ENCODE measurements at regions not wholly inside any gene's neighbourhood (a gene's known extent, or its start where the extent isn't known, plus 50 kb on each side); places are given as distances from the start of the nearest gene placed in this dataset.

- TF ChIP-seq ZNF747 (tag by site-specific recombination; IDR thresholded peaks at IDR 0.05) (no peak), CTCF (tag by site-specific recombination; IDR thresholded peaks at IDR 0.05) (no peak), ZFP3 (tag by site-specific recombination; IDR thresholded peaks at IDR 0.05; ENCODE audit: low read depth) (no peak), ZNF639 (tag by site-specific recombination; IDR thresholded peaks at IDR 0.05) (no peak), REST (tag by site-specific recombination; IDR thresholded peaks at IDR 0.05) (no peak), PBX3 (CRISPR knock-in tag; IDR thresholded peaks at IDR 0.05) (no peak), SALL2 (tag by site-specific recombination; IDR thresholded peaks at IDR 0.05; ENCODE audit: borderline replicate concordance) (no peak), ZSCAN5A (tag by site-specific recombination; IDR thresholded peaks at IDR 0.05) (no peak), TRIM28 (IDR thresholded peaks at IDR 0.05; ENCODE audit: borderline replicate concordance, low read length) (no peak), ZNF266 (tag by site-specific recombination; IDR thresholded peaks at IDR 0.05; ENCODE audit: low read depth) (no peak), PRDM2 (tag by site-specific recombination; IDR thresholded peaks at IDR 0.05; ENCODE audit: borderline replicate concordance) (no peak), PATZ1 (tag by site-specific recombination; IDR thresholded peaks at IDR 0.05) (no peak)
Observed at GRCh38 chr4:13918110-13918509, 290.6 kb upstream of the BOD1L1 start.

Data from HEK293 (cell line).